ENCODE measurements at regions not wholly inside any gene's neighbourhood (a gene's known extent, or its start where the extent isn't known, plus 50 kb on each side); places are given as distances from the start of the nearest gene placed in this dataset.

- DNase-seq: no peak
Observed at GRCh38 chr13:78215458-78216108, 297.0 kb upstream of the EDNRB start.

- DNase-seq: no peak
Observed at GRCh38 chr13:78201411-78201810, 282.8 kb upstream of the EDNRB start.

- no peak for DNase-seq
Observed at GRCh38 chr13:78198821-78199220, 280.2 kb upstream of the EDNRB start.

GRCh38 chr13:78198419-78198818, 279.8 kb upstream of the EDNRB start:
- DNase-seq: no peak

- DNase-seq: no peak
Observed at GRCh38 chr13:78197231-78197630, 278.6 kb upstream of the EDNRB start.

GRCh38 chr13:78194904-78195639, 276.4 kb upstream of the EDNRB start:
- no peak for DNase-seq

- DNase-seq: no peak
Observed at GRCh38 chr13:78193846-78194245, 275.2 kb upstream of the EDNRB start.

- no peak for DNase-seq
Observed at GRCh38 chr13:78192716-78193115, 274.1 kb upstream of the EDNRB start.

- DNase-seq: no peak
Observed at GRCh38 chr13:78190296-78190695, 271.7 kb upstream of the EDNRB start.

GRCh38 chr13:78187781-78188180, 269.1 kb upstream of the EDNRB start:
- DNase-seq: no peak

- DNase-seq: no peak
Observed at GRCh38 chr13:78185700-78186099, 267.1 kb upstream of the EDNRB start.

- DNase-seq: no peak
Observed at GRCh38 chr13:78183732-78184131, 265.1 kb upstream of the EDNRB start.

- no peak for DNase-seq
Observed at GRCh38 chr13:78182813-78183212, 264.2 kb upstream of the EDNRB start.

- DNase-seq: no peak
Observed at GRCh38 chr13:78177306-78177705, 258.7 kb upstream of the EDNRB start.

GRCh38 chr13:78176880-78177279, 258.2 kb upstream of the EDNRB start:
- DNase-seq: no peak

GRCh38 chr13:78169386-78169785, 250.8 kb upstream of the EDNRB start:
- DNase-seq: no peak

GRCh38 chr13:78168981-78169380, 250.3 kb upstream of the EDNRB start:
- no peak for DNase-seq

- no peak for DNase-seq
Observed at GRCh38 chr13:78161266-78161665, 242.6 kb upstream of the EDNRB start.

GRCh38 chr13:78160793-78161192, 242.2 kb upstream of the EDNRB start:
- no peak for DNase-seq

GRCh38 chr13:78152415-78152814, 233.8 kb upstream of the EDNRB start:
- DNase-seq: no peak

- DNase-seq: no peak
Observed at GRCh38 chr13:78147905-78148304, 229.3 kb upstream of the EDNRB start.

- DNase-seq: no peak
Observed at GRCh38 chr13:78145276-78145675, 226.6 kb upstream of the EDNRB start.

GRCh38 chr13:78139765-78140164, 221.1 kb upstream of the EDNRB start:
- DNase-seq: no peak

- no peak for DNase-seq
Observed at GRCh38 chr13:78138756-78139155, 220.1 kb upstream of the EDNRB start.

All from NCI-H446 (cell line).